Erythroblast (primary cell): ENCODE measurements at regions not wholly inside any gene's neighbourhood (a gene's known extent, or its start where the extent isn't known, plus 50 kb on each side); places are given as distances from the start of the nearest gene placed in this dataset.

Experiments
- GATA1 ChIP-seq: IDR thresholded peaks from 2 replicates; pipeline ENCODE4 v1.6.1; 2011; ENCODE audit warnings: low read depth, mild to moderate bottlenecking, control low read depth, low read length, moderate library complexity
- POLR2A ChIP-seq: IDR thresholded peaks from 2 replicates; pipeline ENCODE4 v1.6.1; 2011; ENCODE audit warnings: mild to moderate bottlenecking, low read length

DNA sequence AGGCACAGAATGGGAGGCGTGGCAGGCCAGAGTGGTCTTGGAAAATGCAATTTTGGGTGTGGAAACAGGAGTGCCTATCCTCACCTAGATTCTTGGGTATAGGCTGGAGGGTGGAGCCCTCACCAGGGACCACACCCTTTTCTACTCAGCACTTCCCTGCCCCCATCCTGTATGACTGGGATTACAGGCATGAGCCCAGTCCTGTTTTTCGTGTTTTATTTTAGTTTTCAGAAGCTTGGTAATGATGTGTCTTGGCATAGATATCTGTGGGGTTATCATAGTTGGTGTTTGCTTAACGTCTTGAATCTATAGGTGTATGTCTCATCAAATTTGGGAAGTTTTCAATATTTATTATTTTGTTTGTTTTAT is 248.7 kb upstream of the CBLB start:
- TF ChIP-seq POLR2A, result no peak
- no peak for TF ChIP-seq GATA1
